Prostate gland (tissue), 2 donors: ENCODE measurements at regions not wholly inside any gene's neighbourhood (a gene's known extent, or its start where the extent isn't known, plus 50 kb on each side); places are given as distances from the start of the nearest gene placed in this dataset.

ENCODE experiments used
- POLR2A ChIP-seq: fragments of 450-650 bp; IDR thresholded peaks from one replicate; pipeline ENCODE4 v1.6.1; 2016; ENCODE audit warnings: antibody characterized with exemption, mild to moderate bottlenecking
- TF ChIP-seq, protein P1 (sequence below), 4 experiments: fragments of 200-600 bp in 2 of 4; fragments of 450-650 bp in 2 of 4; sonication (generic) in 2 of 4; IDR thresholded peaks; 1 replicate in 3 of 4; 2 replicates in 1 of 4; pipeline ENCODE4 v1.5.1; 2016 to 2019; ENCODE audit warnings: antibody characterized with exemption in 4 of 4, mild to moderate bottlenecking in 2 of 4, moderate library complexity in 2 of 4

DNA sequence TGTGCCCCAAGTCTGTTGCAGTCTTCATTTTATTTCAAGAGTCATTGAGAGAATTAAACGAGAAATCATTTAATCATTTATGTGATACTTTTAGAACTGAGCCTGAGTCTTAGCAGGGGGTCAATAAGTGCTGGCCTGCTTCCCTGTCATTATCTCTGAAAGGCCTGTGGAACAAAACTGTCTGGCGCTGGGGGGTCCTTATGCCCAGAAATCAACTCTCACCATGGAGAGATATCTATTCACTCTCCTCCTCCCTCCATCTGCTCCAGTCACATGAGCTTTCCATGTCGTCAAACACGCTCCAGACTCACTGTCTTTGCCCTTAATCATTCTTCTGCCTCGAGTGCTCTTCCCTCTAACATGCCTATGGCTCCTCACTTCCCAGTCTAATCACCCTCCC, 136.8 kb downstream of the ESM1 start:
- no peak for TF ChIP-seq POLR2A
- TF ChIP-seq, protein P1, sequence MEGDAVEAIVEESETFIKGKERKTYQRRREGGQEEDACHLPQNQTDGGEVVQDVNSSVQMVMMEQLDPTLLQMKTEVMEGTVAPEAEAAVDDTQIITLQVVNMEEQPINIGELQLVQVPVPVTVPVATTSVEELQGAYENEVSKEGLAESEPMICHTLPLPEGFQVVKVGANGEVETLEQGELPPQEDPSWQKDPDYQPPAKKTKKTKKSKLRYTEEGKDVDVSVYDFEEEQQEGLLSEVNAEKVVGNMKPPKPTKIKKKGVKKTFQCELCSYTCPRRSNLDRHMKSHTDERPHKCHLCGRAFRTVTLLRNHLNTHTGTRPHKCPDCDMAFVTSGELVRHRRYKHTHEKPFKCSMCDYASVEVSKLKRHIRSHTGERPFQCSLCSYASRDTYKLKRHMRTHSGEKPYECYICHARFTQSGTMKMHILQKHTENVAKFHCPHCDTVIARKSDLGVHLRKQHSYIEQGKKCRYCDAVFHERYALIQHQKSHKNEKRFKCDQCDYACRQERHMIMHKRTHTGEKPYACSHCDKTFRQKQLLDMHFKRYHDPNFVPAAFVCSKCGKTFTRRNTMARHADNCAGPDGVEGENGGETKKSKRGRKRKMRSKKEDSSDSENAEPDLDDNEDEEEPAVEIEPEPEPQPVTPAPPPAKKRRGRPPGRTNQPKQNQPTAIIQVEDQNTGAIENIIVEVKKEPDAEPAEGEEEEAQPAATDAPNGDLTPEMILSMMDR (IDR thresholded peaks at IDR 0.05): no peak
